Loucy (cell line): ENCODE measurements at regions not wholly inside any gene's neighbourhood (a gene's known extent, or its start where the extent isn't known, plus 50 kb on each side); places are given as distances from the start of the nearest gene placed in this dataset.

ENCODE experiments used
- CTCF ChIP-seq: fragments of 200-600 bp; sonication (generic); conservative IDR thresholded peaks from 2 replicates; pipeline ENCODE4 v1.5.1; 2014; ENCODE audit warnings: mild to moderate bottlenecking, antibody characterized with exemption, low read length
- EZH2phosphoT487 ChIP-seq: fragments of 200-600 bp; IDR thresholded peaks from 2 replicates; pipeline ENCODE4 v1.6.1; 2018; ENCODE audit warnings: antibody characterized with exemption, mild to moderate bottlenecking, moderate library complexity, borderline replicate concordance

- TF ChIP-seq CTCF: no peak
- no peak for TF ChIP-seq EZH2phosphoT487
Observed at GRCh38 chr3:72086743-72087087, 301.8 kb upstream of the PROK2 start.
